ENCODE measurements at regions not wholly inside any gene's neighbourhood (a gene's known extent, or its start where the extent isn't known, plus 50 kb on each side); places are given as distances from the start of the nearest gene placed in this dataset.
A peak's percentile ranks its signal among the peaks of the same experiment; 100 is the strongest.

- no peak overlapping the region for H3K27ac ChIP-seq
- H3K4me2 ChIP-seq, result no peak overlapping the region
- no peak for ATAC-seq
- FAIRE-seq, result no peak
- no peak overlapping the region for H3K4me3 ChIP-seq
- H3K9me3 ChIP-seq, result no peaks in the 10 kb centered on the region
- DNase-seq (ENCODE audit: low read depth in 1 of 2, low spot score in 1 of 2), result peak in 1 of 2 experiments; percentile 10
- no peak for TF ChIP-seq JUNB (IDR thresholded peaks at IDR 0.05)
- no peak for TF ChIP-seq POLR2A (IDR thresholded peaks at IDR 0.05; ENCODE audit: low read length)
- TF ChIP-seq NFE2L2 (conservative IDR thresholded peaks at IDR 0.05; ENCODE audit: low read length), result no peak
- no peak for TF ChIP-seq SMC3 (IDR thresholded peaks at IDR 0.05)
- no peak for TF ChIP-seq KDM5A (IDR thresholded peaks at IDR 0.05)
- H3K4me1 ChIP-seq, result no peaks in the 10 kb centered on the region
- CTCF ChIA-PET, result no interaction called here
- POLR2A ChIA-PET, result no interaction called here
- WGBS (ENCODE audit: missing lambda C conversion rate), result 13% methylated on average over 1 of the region's 1 CpG
Observed at GRCh38 chr4:34676400-34676799, 1567.9 kb downstream of the ARAP2 start.

GRCh38 chr4:34678431-34678830 lies 1565.9 kb downstream of the ARAP2 start:
- DNase-seq (ENCODE audit: low read depth in 1 of 2, low spot score in 1 of 2) (no peak), FAIRE-seq (no peak), ATAC-seq (no peak)
- ChIA-PET POLR2A (no interaction called here), CTCF (no interaction called here)
- Histone ChIP-seq H3K4me2 (no peak overlapping the region), H3K4me3 (no peak overlapping the region), H3K27ac (no peak overlapping the region), H3K4me1 (no peaks in the 10 kb centered on the region), H3K9me3 (no peaks in the 10 kb centered on the region)
- WGBS (ENCODE audit: missing lambda C conversion rate), result 51% methylated on average over 3 of the region's 3 CpGs
- TF ChIP-seq TFCP2L1 (CRISPR knock-in tag; IDR thresholded peaks at IDR 0.05), result no peak
- no peak for TF ChIP-seq PBX3 (IDR thresholded peaks at IDR 0.05)
- TF ChIP-seq CBX2 (IDR thresholded peaks at IDR 0.05; ENCODE audit: borderline replicate concordance, low read depth), result no peak
- no peak for TF ChIP-seq HOXB13 (CRISPR knock-in tag; IDR thresholded peaks at IDR 0.05; ENCODE audit: low read depth)
- TF ChIP-seq RCOR1 (IDR thresholded peaks at IDR 0.05; ENCODE audit: low read depth, low read length), result no peak
- TF ChIP-seq POLR2A (IDR thresholded peaks at IDR 0.05; ENCODE audit: low read length), result no peak
- TF ChIP-seq USF2 (IDR thresholded peaks at IDR 0.05), result no peak
- TF ChIP-seq JUN (IDR thresholded peaks at IDR 0.05), result no peak
- no peak for TF ChIP-seq FOXS1 (CRISPR knock-in tag; IDR thresholded peaks at IDR 0.05)
- no peak for TF ChIP-seq E2F6 (IDR thresholded peaks at IDR 0.05; ENCODE audit: borderline replicate concordance, low read depth)
- no peak for TF ChIP-seq CEBPB (IDR thresholded peaks at IDR 0.05)
- TF ChIP-seq SREBF2 (IDR thresholded peaks at IDR 0.05), result no peak
- no peak for TF ChIP-seq ESRRA (IDR thresholded peaks at IDR 0.05; ENCODE audit: borderline replicate concordance, low read length)
- TF ChIP-seq MYC (IDR thresholded peaks at IDR 0.05; ENCODE audit: borderline replicate concordance, low read length), result no peak
- TF ChIP-seq GATA3 (IDR thresholded peaks at IDR 0.05; ENCODE audit: borderline replicate concordance), result no peak
- TF ChIP-seq NR3C1 (IDR thresholded peaks at IDR 0.05), result no peak
- TF ChIP-seq KDM5A (IDR thresholded peaks at IDR 0.05), result no peak

- no peak for FAIRE-seq
Observed at GRCh38 chr4:34679228-34679627, 1565.1 kb downstream of the ARAP2 start.

More at GRCh38 chr4:34679228-34679627, 1565.1 kb downstream of the ARAP2 start:
- no peak overlapping the region for H3K27ac ChIP-seq
- DNase-seq (ENCODE audit: low read depth in 1 of 2, low spot score in 1 of 2) (no peak), ATAC-seq (no peak)
- CTCF ChIA-PET, result no interaction called here
- no peaks in the 10 kb centered on the region for H3K9me3 ChIP-seq
- POLR2A ChIA-PET, result no interaction called here
- TF ChIP-seq ATOH8 (CRISPR knock-in tag; IDR thresholded peaks at IDR 0.05; ENCODE audit: low read depth) (no peak), MAZ (IDR thresholded peaks at IDR 0.05; ENCODE audit: borderline replicate concordance, low read depth, low read length) (no peak), CEBPB (IDR thresholded peaks at IDR 0.05) (peak; percentile 61 to 73; a peak in 3 of 4 replicates), JUN (IDR thresholded peaks at IDR 0.05) (no peak)
- WGBS (ENCODE audit: missing lambda C conversion rate), result 73% methylated on average over 7 of the region's 7 CpGs
- no peak overlapping the region for H3K4me2 ChIP-seq
- H3K4me3 ChIP-seq, result no peak overlapping the region
- no peaks in the 10 kb centered on the region for H3K4me1 ChIP-seq
